ENCODE measurements at regions not wholly inside any gene's neighbourhood (a gene's known extent, or its start where the extent isn't known, plus 50 kb on each side); places are given as distances from the start of the nearest gene placed in this dataset.
"Not testable (repeated sequence)": the region's sequence is repeated elsewhere in the genome, so short reads cannot be mapped to it uniquely, and the experiment has no call there.

DNA sequence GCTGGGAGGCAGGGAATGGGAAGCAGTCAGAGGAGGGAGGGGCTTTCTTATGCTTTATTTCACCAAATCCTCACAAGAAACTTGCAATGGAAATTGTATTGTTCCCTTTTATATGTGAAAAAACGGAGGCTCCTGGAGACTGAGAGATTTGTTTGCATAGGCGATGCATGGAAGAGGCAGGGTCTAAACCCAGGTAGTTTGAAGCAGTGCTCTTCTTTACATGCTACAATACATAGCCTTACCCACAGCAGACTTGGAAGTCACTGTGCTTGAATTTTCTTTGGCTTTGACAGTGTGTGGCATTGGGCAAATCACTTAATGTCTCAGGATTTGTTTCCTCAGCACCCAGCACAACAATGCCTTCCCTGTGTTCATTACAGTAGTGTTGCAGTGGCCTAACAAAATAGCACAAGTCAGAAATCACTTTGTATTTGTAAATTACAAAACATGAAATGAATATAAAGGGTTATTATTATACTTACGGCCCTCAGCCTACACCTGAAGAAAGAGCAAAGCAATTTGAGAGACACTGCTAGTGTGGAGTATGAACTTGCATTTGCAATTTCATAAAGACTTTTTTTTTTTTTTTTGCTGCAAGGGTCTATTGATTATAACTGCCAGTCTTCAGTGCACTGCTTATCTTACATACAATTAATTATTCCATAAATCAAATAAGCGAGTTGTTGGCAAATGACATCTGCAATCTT is 646.4 kb upstream of the KCNMB2 start:
- H3K27me3 Mint-ChIP-seq (ENCODE audit: low read depth): no peaks in the 10 kb centered on the region
- ChIA-PET POLR2A (no interaction called here), CTCF (no interaction called here)
- no peak for ATAC-seq
- no peaks in the 10 kb centered on the region for H3K4me1 Mint-ChIP-seq (ENCODE audit: low read depth)
- no peaks in the 10 kb centered on the region for H3K9me3 Mint-ChIP-seq (ENCODE audit: insufficient read depth)
- H3K36me3 Mint-ChIP-seq (ENCODE audit: low read depth): no peaks in the 10 kb centered on the region
- H3K4me3 Mint-ChIP-seq: no peak overlapping the region
- no peak for DNase-seq
- H3K27ac Mint-ChIP-seq: no peak overlapping the region

DNA sequence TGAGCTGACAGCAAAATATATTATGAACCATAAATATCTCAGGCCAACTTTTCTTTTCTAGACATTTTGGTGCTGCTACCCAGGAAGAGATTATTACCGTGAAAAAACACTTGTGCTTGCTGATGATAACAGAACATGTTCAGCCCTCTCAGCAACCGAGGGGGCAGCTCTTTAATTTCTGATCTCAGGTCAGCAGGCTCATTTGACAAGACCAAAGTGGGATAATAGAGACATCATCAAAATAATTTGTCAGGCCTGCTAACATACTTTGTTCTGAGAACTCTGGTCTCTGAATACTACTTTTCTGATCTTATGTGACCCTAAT is 645.9 kb upstream of the KCNMB2 start:
- H3K27ac Mint-ChIP-seq: no peak overlapping the region
- DNase-seq (no peak), ATAC-seq (no peak)
- H3K4me3 Mint-ChIP-seq: no peak overlapping the region
- no peaks in the 10 kb centered on the region for H3K36me3 Mint-ChIP-seq (ENCODE audit: low read depth)
- ChIA-PET POLR2A (interaction anchor here (0.5 kb wide), 1 partner anchor 27 kb away, joined by 3 read pairs; no protein-coding TSS in a partner anchor), CTCF (no interaction called here)
- H3K27me3 Mint-ChIP-seq (ENCODE audit: low read depth): no peaks in the 10 kb centered on the region
- no peaks in the 10 kb centered on the region for H3K4me1 Mint-ChIP-seq (ENCODE audit: low read depth)
- no peaks in the 10 kb centered on the region for H3K9me3 Mint-ChIP-seq (ENCODE audit: insufficient read depth)

- ATAC-seq; H3K4me1 Mint-ChIP-seq (ENCODE audit: low read depth); POLR2A ChIA-PET; H3K36me3 Mint-ChIP-seq (ENCODE audit: low read depth); H3K27ac Mint-ChIP-seq; H3K9me3 Mint-ChIP-seq (ENCODE audit: insufficient read depth); H3K4me3 Mint-ChIP-seq; CTCF ChIA-PET; H3K27me3 Mint-ChIP-seq (ENCODE audit: low read depth); DNase-seq: not testable (repeated sequence)
Observed at GRCh38 chr3:177891569-177891968, 644.7 kb upstream of the KCNMB2 start.

- no peak overlapping the region for H3K27ac Mint-ChIP-seq
- no peaks in the 10 kb centered on the region for H3K36me3 Mint-ChIP-seq (ENCODE audit: low read depth)
- DNase-seq (no peak), ATAC-seq (no peak)
- H3K4me1 Mint-ChIP-seq (ENCODE audit: low read depth): no peaks in the 10 kb centered on the region
- no peak overlapping the region for H3K4me3 Mint-ChIP-seq
- H3K27me3 Mint-ChIP-seq (ENCODE audit: low read depth): no peaks in the 10 kb centered on the region
- POLR2A ChIA-PET: no interaction called here
- CTCF ChIA-PET: no interaction called here
- peaks cover 6% of the 10 kb centered on the region for H3K9me3 Mint-ChIP-seq (ENCODE audit: insufficient read depth)
Observed at GRCh38 chr3:177893331-177893730, 642.9 kb upstream of the KCNMB2 start.

GRCh38 chr3:177894081-177894728 is 642.0 kb upstream of the KCNMB2 start:
- Mint-ChIP-seq H3K9me3 (ENCODE audit: insufficient read depth) (peaks cover 6% of the 10 kb centered on the region), H3K4me1 (ENCODE audit: low read depth) (no peaks in the 10 kb centered on the region), H3K36me3 (ENCODE audit: low read depth) (no peaks in the 10 kb centered on the region), H3K27ac (no peak overlapping the region), H3K4me3 (no peak overlapping the region), H3K27me3 (ENCODE audit: low read depth) (no peaks in the 10 kb centered on the region)
- no peak for DNase-seq
- ChIA-PET CTCF (no interaction called here), POLR2A (no interaction called here)
- no peak for ATAC-seq

DNA sequence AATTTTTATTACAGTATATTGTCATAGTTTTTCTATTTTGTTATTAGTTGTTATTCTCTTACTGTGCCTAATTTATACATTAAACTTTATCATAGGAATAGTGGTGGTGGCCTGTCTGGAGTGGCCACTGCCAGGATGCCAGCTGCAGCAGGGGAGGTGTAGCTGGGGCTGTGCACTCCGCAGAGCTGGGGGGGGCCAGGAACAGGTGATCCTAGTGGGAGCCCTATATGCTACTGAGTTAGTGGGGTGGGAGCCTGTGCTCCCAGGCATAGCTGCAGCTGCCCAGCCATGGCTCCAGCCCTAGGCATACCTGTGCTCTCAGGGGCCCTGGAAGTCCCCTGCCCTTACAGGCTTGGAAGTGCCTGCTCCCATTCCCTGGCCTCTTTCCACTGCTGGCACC is 638.1 kb upstream of the KCNMB2 start:
- peaks cover 2% of the 10 kb centered on the region for H3K36me3 Mint-ChIP-seq (ENCODE audit: low read depth)
- POLR2A ChIA-PET: no interaction called here
- peaks cover 12% of the 10 kb centered on the region for H3K9me3 Mint-ChIP-seq (ENCODE audit: insufficient read depth)
- H3K4me3 Mint-ChIP-seq: no peak overlapping the region
- no peaks in the 10 kb centered on the region for H3K4me1 Mint-ChIP-seq (ENCODE audit: low read depth)
- DNase-seq: no peak
- no peak overlapping the region for H3K27ac Mint-ChIP-seq
- CTCF ChIA-PET: no interaction called here
- H3K27me3 Mint-ChIP-seq (ENCODE audit: low read depth): no peaks in the 10 kb centered on the region
- ATAC-seq: no peak

- Mint-ChIP-seq H3K27me3 (ENCODE audit: low read depth) (no peaks in the 10 kb centered on the region), H3K4me3 (no peak overlapping the region), H3K27ac (no peak overlapping the region), H3K9me3 (ENCODE audit: insufficient read depth) (peaks cover 12% of the 10 kb centered on the region), H3K4me1 (ENCODE audit: low read depth) (no peaks in the 10 kb centered on the region), H3K36me3 (ENCODE audit: low read depth) (peaks cover 2% of the 10 kb centered on the region)
- CTCF ChIA-PET: no interaction called here
- no peak for ATAC-seq
- no peak for DNase-seq
- POLR2A ChIA-PET: no interaction called here
Observed at GRCh38 chr3:177899275-177900067, 636.8 kb upstream of the KCNMB2 start.

DNA sequence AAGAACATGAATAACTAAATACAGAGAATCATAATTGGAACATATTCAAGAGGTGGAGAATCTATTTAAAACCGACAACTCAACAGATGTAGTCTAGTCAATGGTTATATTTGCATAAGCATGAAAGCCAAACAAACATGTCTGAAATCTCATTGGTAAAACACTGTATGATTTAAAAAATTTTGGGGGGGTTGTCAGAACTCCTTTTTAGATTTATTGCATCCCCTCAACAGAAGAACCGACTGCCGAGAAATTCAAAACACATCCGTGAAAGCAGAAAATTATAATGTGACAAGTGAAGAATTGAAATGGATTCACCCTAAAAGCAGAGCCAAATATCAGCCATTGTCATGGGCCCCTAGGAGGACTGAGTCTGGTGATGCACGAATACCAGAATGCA is 633.4 kb upstream of the KCNMB2 start:
- H3K27ac Mint-ChIP-seq: no peak overlapping the region
- ChIA-PET POLR2A (no interaction called here), CTCF (no interaction called here)
- H3K4me1 Mint-ChIP-seq (ENCODE audit: low read depth): no peaks in the 10 kb centered on the region
- H3K9me3 Mint-ChIP-seq (ENCODE audit: insufficient read depth): peaks cover 7% of the 10 kb centered on the region
- H3K36me3 Mint-ChIP-seq (ENCODE audit: low read depth): peaks cover 2% of the 10 kb centered on the region
- H3K27me3 Mint-ChIP-seq (ENCODE audit: low read depth): no peaks in the 10 kb centered on the region
- DNase-seq (no peak), ATAC-seq (no peak)
- H3K4me3 Mint-ChIP-seq: no peak overlapping the region

GRCh38 chr3:177904621-177905020 is 631.6 kb upstream of the KCNMB2 start:
- CTCF ChIA-PET: no interaction called here
- no peak overlapping the region for H3K4me3 Mint-ChIP-seq
- H3K9me3 Mint-ChIP-seq (ENCODE audit: insufficient read depth): peaks cover 6% of the 10 kb centered on the region
- H3K36me3 Mint-ChIP-seq (ENCODE audit: low read depth): peaks cover 2% of the 10 kb centered on the region
- H3K4me1 Mint-ChIP-seq (ENCODE audit: low read depth): no peaks in the 10 kb centered on the region
- POLR2A ChIA-PET: no interaction called here
- no peak overlapping the region for H3K27ac Mint-ChIP-seq
- ATAC-seq (no peak), DNase-seq (no peak)
- H3K27me3 Mint-ChIP-seq (ENCODE audit: low read depth): no peaks in the 10 kb centered on the region

GRCh38 chr3:177905173-177906125 is 630.8 kb upstream of the KCNMB2 start:
- Mint-ChIP-seq H3K27ac (no peak overlapping the region), H3K9me3 (ENCODE audit: insufficient read depth) (peaks cover under 1% of the 10 kb centered on the region), H3K4me3 (no peak overlapping the region), H3K4me1 (ENCODE audit: low read depth) (no peaks in the 10 kb centered on the region), H3K36me3 (ENCODE audit: low read depth) (no peaks in the 10 kb centered on the region), H3K27me3 (ENCODE audit: low read depth) (no peaks in the 10 kb centered on the region)
- ChIA-PET POLR2A (no interaction called here), CTCF (no interaction called here)
- no peak for DNase-seq
- no peak for ATAC-seq

GRCh38 chr3:177906126-177906511 is 630.1 kb upstream of the KCNMB2 start:
- no peaks in the 10 kb centered on the region for H3K9me3 Mint-ChIP-seq (ENCODE audit: insufficient read depth)
- H3K36me3 Mint-ChIP-seq (ENCODE audit: low read depth): no peaks in the 10 kb centered on the region
- H3K27ac Mint-ChIP-seq: no peak overlapping the region
- H3K4me3 Mint-ChIP-seq: no peak overlapping the region
- H3K27me3 Mint-ChIP-seq (ENCODE audit: low read depth): no peaks in the 10 kb centered on the region
- no peaks in the 10 kb centered on the region for H3K4me1 Mint-ChIP-seq (ENCODE audit: low read depth)
- POLR2A ChIA-PET: no interaction called here
- ATAC-seq (no peak), DNase-seq (no peak)
- CTCF ChIA-PET: no interaction called here
